ENCODE measurements at regions not wholly inside any gene's neighbourhood (a gene's known extent, or its start where the extent isn't known, plus 50 kb on each side); places are given as distances from the start of the nearest gene placed in this dataset.

DNA sequence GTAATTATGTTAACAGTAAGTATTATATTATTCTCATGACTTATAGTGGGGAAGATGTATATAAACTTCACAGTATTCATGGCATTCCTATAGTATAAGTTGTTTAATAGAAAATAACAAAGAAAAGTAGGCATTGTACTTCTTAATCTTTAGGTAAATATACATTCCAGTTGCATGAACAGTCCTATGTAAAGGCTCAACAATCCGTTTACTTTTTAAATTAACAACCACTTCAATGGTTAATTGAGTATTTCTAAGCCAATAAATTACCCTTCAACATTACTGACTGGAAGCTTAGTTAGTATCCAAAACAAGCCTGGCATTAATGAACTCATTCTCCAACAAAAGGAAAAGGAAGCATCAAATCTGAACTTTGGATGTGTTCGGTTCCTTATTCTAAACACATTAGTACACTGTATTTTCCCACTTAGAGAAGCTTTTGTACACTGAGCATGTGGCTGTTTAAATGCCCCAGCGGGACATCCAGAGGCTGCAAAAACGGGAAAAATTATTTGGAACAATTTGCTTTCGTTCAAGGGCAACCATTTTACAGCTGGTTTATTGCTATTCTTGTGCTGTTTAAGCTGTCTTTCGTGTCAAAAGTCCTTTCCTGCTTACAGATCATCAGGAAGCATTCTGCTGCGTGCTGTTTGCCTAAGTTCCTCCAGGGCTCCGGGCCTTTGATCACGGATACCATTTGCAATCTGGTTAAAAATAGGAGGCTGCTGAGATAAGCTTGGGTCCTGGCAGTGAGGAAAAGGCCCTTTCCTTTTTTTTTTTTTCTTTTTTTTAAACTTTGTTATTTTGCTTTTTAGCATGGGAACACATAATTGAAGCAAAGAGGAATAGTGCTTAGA lies 460.3 kb downstream of the SPRY1 start:
- peak; percentile 20 for DNase-seq

DNA sequence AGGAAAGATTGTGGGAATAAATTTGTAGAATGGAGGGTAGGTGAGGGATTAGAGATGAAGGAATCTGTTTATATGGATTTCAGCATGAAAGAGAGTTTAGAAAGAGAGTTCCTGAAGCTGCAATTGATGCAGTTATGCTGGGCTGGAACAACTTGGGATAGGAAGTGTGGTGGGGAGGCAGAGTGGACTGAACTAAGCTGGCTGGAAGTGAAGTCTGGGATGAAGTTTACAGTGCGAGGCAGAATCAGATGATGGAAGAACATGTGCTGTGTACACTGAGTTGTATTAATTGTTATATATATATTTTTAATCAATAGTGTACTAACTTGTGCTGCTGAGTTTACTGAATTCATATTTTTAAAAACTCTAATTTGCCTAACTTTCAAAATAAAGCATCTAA lies 461.9 kb downstream of the SPRY1 start:
- no peak for DNase-seq

DNA sequence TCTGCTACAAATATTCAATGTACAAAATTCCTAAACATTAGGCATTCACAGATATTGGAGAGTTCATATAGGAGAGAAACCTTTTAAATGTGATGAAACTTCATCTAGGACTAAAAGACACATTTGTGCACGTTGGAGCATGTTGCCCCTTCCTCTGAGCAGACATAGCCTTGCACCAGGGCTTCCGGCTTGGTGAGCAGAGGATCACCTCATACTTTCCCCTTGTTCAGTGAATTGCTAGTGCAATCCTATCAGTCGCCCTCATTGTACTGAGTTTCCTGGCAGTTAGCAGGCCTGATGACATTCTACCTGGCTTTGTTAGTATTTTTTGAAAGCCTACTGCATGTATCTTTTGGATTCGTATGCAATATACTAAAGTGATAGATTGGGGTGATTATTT lies 466.2 kb downstream of the SPRY1 start:
- DNase-seq: no peak

DNA sequence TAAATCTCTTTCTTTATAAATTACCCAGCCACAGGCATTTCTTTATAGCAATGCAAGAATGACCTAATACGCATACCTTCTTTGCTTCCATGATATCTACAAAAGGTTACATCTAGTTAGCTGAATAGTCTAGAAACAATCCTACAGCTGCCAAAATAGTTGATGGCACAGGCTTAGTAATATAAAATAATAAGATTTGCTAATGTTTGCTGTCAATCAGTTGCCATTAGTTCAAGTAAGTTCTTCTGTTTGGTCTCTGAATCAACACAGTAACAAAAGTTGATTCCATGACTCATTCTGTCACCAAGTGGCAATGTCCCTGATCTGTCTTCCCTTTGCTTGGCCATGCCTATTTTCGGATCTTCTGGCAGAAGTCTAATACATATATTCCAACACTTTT lies 470.2 kb downstream of the SPRY1 start:
- no peak for DNase-seq

DNA sequence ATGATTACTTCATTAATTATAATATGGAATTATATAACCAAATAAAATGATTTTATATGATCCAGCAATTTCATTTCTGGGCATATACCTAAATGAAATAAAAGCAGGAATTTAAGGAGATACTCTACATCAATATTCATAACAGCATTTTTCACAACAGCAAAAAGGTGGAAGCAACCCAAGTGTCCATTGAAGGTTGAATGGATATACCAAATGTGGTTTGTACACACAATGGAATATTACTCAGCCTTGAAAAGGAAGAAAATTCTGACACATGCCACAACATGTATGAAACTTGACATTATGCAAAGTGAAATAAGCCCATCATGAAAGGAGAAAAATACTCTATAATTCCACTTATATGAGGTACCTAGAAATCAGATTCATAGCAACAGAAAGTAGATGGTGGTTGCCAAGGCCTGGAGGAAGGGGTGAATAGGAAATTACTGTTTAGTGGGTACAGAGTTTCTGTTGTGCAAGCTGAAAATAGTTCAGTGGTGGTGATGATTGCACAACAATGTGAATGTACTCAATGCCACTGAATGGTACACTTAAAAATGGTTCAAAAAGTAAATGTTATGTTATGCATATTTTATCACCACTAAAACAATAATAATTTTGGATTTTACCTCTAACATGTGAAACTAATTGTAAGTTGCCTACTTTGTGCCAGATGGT lies 471.5 kb downstream of the SPRY1 start:
- DNase-seq: no peak

DNA sequence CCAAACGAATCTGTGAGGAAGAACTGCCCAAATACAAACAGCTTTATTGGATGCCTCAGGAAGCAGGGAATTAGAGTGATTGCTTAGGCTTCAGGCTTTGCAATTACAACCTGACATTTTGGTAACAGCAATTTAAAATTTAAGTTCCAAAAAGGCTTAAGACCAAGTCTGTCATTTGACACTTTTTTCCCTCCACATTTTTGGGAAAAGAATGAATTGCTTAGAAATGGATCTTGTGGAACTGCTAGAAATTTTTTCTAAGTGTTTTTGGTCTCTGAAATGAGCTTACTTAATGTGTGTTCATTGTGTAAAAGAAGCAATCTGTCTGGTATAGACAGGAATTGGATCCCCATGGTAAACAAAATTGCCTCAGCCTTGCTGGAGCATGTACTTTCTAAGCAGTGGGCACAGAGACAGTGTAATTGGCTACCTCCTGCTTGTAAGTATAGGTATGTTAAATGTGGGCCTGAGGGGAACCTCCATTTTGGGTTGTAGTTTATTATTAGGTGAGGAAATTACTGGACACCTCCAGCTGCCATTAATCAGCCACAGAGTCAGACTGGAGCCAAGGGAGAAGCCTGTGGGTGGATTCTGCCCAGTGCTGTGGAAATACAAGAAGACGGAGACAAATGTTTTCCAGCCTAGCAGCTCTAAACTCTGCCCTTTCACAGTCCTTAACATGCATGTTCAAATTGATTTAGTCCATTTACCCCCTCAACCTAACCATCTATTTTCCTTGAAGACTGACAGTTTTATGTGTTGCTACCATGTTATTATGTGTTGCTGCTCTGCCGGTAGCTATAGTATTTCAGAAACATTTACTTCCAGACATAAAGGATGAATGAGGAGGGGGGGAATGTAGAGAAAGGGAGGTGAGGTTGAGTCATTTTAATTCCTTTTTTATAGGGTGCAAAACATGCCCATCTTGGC lies 473.0 kb downstream of the SPRY1 start:
- no peak for DNase-seq

DNA sequence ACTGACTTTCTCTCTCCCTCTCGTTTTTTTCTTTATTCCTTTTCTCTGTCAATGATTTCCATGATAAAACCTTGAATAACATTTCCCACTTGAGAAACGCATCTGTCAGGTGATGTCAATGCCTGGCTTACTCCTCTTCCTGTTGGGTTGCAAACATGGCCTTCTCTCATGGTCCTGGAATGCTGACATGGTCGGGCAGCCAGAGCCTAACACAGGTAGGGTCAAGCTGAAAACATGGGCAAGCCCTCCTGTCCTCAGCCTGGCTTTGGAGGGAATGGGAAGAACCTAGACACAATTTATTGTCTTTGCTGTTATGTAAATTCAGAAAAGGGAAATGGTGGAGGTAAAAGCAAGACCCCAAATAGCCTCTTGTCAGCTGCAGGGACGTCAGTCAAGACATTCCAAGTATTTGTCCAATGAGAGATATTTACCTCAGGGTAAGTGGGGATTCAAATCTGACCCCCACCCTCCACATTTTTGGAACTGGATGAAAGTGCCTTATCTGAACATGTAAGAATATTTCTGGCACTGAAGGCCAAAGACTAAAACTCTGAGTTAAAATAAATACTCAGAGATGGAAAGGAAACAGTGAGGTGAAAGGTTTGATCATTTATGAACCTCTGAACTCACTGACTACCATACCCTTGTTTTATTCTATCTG lies 473.8 kb downstream of the SPRY1 start:
- DNase-seq: no peak

DNA sequence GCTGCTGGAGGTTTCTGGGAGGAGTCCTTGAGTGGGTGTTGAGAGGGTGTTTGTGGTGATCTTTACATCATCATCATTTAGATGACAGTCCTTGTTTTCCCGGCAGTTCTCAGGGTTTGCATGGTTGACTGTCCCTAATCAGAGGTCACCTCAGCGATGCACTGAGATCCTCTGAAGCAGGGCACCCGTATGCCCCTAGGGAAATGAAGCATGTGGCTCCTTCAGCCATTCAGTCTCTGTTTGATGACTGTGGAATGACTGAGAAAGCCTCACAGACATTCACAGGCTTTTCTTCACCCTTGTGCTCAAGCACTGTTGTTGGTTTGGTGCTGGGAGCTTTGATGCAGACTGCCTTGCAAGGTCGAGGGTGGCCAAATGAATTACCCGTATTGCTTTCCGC lies 474.7 kb downstream of the SPRY1 start:
- DNase-seq: no peak

DNA sequence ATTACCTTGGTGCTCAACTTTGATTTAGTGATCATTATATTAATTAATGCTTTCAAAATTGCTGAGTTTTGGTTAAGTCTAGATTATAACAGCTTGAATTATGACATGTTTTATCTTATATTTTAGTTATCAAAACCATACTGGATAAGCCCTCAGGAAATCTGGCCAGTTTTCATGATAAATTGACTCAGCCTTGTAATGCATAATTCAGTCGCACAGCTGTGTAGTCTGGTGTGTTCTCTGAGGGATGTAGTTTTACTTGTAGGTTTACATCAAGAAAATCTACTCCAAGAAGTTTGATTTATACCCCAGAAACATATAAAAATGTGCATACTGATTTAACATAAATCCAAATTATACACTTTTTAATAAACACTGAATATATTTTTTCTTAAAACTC lies 477.5 kb downstream of the SPRY1 start:
- no peak for DNase-seq

DNA sequence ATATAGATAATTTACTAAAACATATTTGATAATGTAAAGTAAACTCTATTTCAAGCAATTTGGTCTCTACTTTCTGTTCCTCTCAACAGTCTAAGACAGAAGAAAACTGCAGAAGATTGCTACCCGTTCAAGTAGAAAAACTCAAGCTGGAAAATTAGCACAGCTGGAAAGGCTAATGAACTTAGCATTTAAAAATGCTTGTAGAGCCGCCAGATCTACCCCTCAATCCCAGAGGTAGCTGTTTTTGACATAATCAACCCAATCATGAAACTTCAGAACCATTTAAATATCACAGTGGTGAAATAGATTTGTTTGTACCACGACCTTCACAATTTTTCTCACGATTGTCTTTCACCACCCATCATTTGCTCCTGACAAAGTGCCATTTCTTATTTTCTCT lies 479.5 kb downstream of the SPRY1 start:
- no peak for DNase-seq

DNA sequence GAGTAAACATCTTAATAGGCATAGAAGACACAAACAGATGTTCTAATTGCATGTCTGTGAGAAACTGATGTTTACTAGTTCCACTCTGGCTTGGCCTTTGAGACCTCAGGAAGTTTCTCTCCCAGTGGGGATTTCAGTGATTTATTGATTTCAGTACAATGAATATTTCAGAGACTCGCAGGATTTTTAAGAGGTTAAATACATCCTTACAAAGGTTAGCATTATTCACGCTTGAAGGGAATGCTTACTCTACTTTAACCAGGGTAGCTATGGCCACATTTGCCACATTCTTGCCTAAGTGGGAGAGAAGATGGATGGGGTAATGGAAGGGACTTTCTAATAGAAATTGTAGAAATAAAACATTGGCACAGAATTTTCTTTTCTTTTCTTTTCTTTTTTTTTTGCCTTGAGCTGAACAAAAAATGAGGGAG lies 480.1 kb downstream of the SPRY1 start:
- DNase-seq: no peak

DNA sequence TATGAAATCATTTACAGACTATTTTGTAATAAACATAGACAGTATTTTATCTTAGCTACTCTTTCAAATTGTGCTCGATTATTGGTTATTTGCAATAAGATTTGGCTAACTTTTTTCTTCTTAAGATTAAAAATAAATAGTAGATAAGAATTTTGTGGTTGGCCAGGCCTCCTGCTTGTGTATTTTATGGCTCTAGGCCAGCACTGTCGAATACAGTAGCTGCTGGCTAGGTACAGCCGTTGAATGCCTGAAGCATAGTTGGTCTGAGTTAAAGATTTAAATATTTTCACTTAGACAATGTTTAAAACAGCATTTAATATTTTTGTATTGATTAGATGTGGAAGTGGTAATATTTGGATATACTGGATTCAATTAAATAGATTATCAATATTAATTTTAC lies 481.0 kb downstream of the SPRY1 start:
- DNase-seq: no peak

DNA sequence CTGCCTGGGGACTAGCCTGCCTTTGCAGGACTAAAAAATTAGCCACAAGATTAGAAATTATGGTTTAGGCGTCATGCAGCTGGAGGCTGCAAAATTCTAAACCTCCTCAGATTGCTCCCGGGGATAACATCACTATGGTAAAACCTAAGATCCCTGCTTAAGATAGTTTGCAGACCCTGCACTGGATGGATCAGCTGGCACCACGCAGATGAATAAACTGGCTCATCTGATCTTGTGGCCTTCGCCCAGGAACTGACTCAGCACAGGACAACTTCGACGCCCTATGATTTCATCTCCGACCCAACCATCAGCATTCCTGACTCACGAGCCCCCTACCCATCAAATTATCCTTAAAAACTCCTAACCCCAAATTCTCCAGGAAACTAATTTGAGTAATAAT lies 482.4 kb downstream of the SPRY1 start:
- no peak for DNase-seq

DNA sequence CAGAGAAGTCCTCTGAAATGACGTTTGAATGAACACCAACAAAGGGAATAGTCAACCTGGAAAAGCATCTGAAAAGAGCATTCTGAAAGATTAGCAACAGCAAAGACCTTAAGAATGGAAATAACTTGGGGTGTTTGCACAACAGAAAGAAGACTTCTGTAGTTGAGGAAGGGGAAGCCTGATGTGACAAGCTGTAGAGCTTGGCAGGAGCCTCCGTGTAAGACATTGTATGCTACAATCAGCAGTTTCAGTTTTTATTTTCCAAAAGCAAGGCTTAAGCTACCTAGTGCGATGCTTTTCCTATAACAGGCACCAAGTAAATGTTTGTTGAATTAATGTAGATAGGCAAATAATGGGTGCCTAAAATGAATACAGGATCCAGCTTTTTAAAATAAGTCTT lies 484.0 kb downstream of the SPRY1 start:
- DNase-seq: no peak

DNA sequence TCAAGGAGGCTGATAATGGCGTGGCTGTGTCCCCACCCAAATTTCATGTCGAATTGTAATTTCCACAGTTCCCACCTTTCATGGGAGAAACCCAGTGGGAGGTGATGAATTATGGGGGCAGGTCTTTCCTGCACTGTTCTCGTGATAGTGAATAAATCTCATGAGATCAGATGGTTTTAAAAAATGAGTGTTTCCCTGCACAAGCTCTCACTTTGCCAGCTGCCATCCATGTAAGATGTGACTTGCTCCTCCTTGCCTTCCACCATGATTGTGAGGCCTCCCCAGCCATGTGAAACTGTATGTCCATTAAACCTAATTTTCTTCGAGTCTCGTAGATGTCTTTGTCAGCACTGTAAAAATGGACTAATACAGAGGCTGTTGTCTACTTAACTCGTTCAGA lies 488.3 kb downstream of the SPRY1 start:
- no peak for DNase-seq

DNA sequence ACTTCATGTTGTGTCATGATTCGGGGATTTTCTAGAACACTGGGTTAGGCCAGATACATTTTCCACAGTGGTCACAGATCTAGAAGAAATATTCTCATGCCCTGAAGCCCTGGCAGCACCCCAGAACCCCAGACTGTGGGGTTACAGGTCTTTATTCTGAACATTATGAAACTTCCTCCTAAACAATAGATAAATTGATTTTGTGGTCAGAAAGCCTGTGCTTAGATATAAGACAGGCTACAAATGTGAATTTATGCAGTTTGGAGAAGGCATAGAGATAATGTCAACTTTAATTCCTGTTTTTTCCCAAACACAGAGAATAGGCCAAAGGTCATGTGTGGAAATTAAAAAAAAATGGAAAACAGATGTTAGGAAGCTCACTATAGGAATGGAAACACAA lies 492.9 kb downstream of the SPRY1 start:
- no peak for DNase-seq

DNA sequence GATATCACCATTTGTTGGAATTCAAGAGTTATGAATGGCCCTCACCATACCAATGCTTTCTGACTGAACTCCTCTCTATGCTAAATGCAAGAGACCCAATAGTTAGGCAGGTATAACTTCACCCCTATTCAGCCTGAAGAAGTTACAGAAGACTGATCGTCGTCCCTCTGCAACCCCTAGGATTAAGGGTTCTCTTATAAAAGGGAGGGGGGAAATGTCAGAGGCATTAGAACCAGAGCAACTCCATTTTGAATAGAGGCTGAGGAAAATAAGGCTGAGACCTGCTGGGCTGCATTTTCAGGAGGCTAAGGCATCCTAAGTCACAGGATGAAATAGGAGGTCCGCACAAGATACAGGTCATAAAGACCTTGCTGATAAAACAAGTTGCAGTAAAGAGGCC lies 494.3 kb downstream of the SPRY1 start:
- no peak for DNase-seq

DNA sequence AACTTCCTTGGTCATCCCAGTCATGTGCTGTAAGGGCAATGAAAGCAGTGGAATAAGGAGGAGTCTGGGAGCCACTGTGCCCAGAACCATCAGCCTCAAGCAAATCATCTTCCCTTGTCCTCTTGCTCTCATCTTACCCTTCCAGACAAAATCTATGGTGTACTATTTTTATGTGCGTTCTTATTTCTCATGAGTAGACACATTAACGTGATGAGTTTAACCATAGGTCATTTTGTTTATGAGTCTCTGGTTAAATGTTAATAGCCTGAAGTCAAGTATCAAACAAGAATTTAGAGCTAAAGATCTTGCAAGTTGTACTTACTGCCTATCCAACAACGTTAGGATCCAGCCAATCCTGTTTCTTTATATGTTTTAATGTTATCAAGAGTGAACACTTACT lies 495.3 kb downstream of the SPRY1 start:
- DNase-seq: no peak

DNA sequence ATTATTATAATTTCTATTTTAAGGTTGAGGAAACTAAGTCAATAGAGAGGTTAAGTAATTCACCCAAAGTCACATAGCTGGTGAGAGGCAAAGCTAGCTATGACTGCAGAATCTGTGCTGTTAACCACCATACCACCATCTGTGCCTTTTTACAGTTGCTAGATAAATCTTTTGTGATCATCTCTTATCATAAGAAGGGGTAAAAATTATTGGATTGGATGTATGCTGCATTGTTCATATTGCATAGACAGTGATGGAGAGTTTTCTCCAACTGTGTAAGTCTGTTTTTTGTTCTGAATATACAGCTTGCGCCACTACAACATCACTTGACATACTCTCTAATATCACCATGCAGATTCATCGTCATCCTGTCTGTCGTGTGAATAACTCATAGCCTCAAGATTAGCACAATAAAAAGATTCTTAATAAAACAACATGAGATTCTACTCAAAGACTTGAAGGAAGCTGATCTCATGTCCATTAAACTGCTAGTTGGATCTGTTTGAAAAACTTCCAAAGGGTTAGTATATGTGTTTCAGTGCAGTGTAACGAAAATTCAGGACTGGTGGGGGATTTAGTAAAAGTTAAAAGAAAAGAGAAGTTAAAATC lies 495.9 kb downstream of the SPRY1 start:
- DNase-seq: no peak

DNA sequence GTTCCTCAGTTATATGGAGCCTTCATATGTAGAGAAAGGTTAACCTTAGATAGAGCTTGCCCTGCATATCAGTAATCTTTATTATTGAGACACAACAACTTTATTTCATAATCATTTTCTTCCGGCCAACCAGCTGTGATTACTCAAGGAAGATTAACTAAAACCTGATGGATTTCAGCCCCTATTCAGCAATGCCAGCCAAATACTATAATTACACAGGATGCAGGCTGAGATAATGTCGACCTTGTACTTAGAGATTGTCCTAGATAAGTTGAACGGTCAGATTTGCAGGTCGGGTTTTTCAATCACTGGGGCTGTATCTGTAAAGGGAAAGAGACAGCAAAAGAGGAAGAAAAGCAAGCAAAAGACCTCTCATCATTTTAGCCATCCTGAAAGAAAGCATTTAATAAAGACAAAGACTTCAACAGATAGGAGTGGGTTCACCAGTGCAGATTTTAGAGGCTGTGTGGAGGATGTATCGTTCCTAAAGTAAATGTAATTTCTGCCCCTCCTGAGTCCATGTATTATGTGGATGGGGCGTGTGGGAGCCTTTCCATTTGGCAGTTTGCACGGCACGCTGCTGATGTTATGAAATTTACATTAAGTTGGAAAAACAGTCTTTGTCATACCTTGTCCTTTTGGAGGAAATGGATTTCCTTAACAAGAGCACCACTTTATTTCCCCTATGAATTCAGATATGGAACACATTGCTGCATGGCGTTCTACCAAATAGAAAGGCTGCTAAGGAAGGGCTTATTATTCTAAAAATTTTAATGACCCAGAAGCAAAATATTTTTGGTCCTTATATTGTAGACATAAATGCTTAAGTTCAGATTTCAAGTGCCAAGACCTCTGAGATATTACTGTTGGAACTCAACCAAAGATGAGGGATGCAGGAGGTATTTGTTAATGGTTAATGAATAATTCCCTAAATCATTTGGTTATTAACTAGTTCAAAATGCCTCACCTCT lies 496.7 kb downstream of the SPRY1 start:
- no peak for DNase-seq

DNA sequence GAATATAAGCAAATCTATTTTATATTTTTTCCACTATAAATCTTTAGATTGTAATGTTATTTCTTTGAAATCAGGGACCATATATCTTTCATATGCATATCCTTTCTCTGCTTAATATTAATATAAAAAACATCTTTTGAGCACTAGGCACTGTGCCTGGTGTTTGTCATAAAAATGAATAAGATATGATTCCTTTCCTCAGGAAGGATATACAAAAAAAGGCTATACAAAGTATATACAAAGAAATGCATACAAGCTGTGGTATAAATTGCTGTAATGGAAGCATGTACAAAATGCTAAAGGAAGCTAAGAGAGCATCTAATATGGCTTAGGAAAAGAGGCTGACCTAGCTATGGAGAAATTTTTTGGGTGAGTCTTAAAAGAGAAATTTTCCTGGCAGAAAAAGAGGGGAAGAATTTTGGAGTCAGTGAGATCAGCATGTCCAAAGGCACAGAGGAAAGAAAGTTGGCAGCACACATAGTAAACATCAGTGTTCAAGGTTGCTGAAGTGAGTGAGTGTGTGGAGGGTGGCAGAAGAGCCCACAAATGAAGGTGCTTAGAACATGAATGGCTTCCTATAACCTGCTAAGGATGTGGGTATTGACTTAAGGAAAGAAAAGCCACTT lies 500.0 kb downstream of the SPRY1 start:
- no peak for DNase-seq

Data from NCI-H345 (cell line).